ENCODE measurements at regions not wholly inside any gene's neighbourhood (a gene's known extent, or its start where the extent isn't known, plus 50 kb on each side); places are given as distances from the start of the nearest gene placed in this dataset.

DNA sequence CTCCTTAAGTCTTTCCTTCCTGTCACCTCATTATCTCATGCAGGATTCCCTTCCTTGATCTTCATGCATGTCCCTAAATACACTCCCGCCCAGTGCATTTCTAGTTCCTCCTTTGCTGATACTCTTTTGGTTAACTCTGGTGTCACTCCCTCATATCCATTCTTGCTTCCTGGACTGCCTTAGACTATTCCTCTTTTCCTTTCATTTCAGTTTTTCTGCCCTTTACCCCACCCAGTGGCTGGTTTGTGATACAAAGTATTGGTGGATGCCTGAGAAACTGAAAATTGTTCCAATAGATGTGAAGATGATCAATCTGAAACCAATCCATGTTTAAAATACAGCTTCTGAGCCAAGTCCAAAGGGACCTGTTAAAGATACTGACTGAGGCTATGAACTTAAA lies 553.8 kb upstream of the CAMK1G start:
- TF ChIP-seq, protein P1, sequence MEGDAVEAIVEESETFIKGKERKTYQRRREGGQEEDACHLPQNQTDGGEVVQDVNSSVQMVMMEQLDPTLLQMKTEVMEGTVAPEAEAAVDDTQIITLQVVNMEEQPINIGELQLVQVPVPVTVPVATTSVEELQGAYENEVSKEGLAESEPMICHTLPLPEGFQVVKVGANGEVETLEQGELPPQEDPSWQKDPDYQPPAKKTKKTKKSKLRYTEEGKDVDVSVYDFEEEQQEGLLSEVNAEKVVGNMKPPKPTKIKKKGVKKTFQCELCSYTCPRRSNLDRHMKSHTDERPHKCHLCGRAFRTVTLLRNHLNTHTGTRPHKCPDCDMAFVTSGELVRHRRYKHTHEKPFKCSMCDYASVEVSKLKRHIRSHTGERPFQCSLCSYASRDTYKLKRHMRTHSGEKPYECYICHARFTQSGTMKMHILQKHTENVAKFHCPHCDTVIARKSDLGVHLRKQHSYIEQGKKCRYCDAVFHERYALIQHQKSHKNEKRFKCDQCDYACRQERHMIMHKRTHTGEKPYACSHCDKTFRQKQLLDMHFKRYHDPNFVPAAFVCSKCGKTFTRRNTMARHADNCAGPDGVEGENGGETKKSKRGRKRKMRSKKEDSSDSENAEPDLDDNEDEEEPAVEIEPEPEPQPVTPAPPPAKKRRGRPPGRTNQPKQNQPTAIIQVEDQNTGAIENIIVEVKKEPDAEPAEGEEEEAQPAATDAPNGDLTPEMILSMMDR (conservative IDR thresholded peaks at IDR 0.05; ENCODE audit: low read length): no peak
- no peak for TF ChIP-seq EZH2phosphoT487 (IDR thresholded peaks at IDR 0.05; ENCODE audit: borderline replicate concordance)

Data from Loucy (cell line).